ENCODE measurements at regions not wholly inside any gene's neighbourhood (a gene's known extent, or its start where the extent isn't known, plus 50 kb on each side); places are given as distances from the start of the nearest gene placed in this dataset.

DNA sequence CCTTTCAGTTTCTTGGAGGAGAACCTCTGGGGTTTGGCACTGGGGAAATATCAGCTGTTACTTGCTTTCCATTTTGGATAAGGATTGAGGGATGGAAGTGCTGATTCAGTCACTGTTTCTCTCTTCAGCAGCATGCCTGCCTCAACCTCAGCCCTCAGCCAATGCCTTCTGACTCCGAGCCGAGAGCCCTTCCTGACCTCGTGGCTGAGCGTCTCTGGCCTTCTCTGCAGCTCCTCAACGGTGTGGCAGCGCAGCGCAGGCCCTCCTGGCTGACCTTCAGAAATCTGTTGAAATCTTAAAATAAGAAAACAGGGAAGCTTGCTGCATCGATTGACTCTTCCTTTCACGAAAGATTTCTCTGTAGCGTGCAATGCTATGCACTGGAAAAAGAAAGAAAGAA is 434.3 kb upstream of the FAT1 start:
- Mint-ChIP-seq H3K36me3 (ENCODE audit: insufficient read depth) (no peaks in the 10 kb centered on the region), H3K27ac (no peak overlapping the region), H3K4me1 (ENCODE audit: low read depth in 2 of 2) (no peaks in the 10 kb centered on the region), H3K27me3 (no peaks in the 10 kb centered on the region), H3K9me3 (peaks cover 9 to 15% of the 10 kb centered on the region in 2 donors), H3K4me3 (no peak overlapping the region)
- ATAC-seq (replicated peaks) (no peak), DNase-seq (no peak)

DNA sequence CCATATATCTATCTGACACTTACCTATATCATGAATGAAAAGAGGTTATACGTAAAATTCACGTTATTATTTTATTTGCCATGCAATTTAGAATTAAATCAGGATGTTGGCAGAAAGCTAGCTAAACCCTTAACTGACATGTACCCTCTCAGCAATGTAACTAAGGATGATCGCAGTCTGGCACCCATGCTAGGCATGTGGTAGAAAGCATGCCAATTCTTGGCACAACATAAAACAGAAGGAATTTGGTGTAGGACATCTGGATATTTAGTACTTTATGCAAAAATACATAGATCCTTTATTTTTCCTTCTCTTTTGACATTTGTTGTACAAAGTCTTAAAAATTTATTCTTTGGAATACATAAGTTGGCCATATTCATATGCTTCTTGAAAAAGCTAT is 436.8 kb upstream of the FAT1 start:
- ATAC-seq (replicated peaks) (no peak), DNase-seq (no peak)
- H3K36me3 Mint-ChIP-seq (ENCODE audit: insufficient read depth) = no peaks in the 10 kb centered on the region
- H3K27ac Mint-ChIP-seq = no peak overlapping the region
- H3K27me3 Mint-ChIP-seq = no peaks in the 10 kb centered on the region
- peaks cover 7% of the 10 kb centered on the region in 2 donors for H3K9me3 Mint-ChIP-seq
- no peak overlapping the region for H3K4me3 Mint-ChIP-seq
- H3K4me1 Mint-ChIP-seq (ENCODE audit: low read depth in 2 of 2) = no peaks in the 10 kb centered on the region

DNA sequence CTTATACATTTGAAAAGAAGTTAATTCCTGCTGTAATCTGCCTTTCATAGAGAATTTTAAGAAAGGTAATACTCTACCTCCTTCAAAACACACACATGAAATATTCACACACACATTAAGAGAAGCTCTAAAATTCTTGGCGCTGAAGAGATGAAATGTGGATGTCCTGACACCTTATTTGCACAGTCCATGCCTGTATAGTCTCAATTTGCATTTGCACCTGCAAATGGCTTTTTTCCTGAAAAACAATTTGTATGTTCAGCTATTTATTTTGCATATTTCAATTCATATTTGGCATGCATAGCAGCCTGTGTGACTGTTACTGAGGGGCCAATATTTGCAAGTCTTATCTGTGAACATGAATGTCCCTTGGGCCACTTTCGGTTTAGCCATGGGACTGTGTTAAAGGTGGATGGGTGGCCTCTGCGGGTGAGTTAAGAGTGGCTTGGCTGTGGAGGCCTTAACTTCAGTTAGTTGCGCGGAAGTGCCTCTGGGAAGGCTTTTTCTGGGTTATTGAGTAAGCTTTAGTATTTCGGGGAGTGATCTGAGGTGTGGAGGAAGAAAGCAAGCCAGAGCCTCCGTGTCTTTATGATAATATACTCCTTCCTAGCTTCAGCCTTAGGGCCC is 443.3 kb upstream of the FAT1 start:
- ATAC-seq (replicated peaks) = no peak

DNA sequence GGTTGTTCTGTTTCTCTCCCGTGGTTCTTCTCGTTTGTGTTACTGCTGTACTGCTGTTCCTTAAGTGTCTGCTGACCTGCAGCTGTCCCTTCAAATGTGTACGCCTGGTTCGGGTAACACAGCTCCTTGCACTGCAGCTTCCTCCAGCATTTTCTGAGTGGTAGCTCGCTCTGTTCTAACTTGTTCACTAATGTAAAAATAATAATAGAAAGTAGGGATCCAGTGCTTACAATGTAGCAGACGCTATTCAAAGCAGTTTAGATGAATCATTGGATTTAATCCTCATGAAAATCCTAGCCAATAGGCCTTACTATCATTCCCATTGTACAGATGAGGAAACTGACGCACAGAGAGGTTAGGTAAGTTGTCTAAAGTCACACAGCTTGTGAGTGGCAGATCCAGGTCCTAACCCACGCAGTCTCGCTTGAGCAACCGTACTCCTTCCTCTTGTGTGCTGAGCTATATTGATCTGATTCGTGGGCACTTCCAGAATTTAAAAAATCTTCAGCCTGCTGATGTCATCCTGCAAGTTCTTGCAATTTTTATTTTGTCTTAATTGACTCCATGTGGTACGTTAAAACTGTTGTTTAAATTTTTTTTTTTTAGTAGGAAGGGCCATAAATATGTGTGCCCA is 448.2 kb upstream of the FAT1 start:
- H3K4me1 Mint-ChIP-seq (ENCODE audit: low read depth in 2 of 2) = no peaks in the 10 kb centered on the region
- H3K27ac Mint-ChIP-seq = no peak overlapping the region
- ATAC-seq (replicated peaks) (no peak), DNase-seq (no peak)
- H3K9me3 Mint-ChIP-seq = peaks cover 10 to 36% of the 10 kb centered on the region in 2 donors
- H3K36me3 Mint-ChIP-seq (ENCODE audit: insufficient read depth) = peaks cover 6% of the 10 kb centered on the region
- H3K4me3 Mint-ChIP-seq = no peak overlapping the region
- no peaks in the 10 kb centered on the region for H3K27me3 Mint-ChIP-seq

More for the DNA sequence above, 443.3 kb upstream of the FAT1 start:
- Mint-ChIP-seq H3K9me3 (peaks cover 10 to 11% of the 10 kb centered on the region in 2 donors), H3K4me1 (ENCODE audit: low read depth in 2 of 2) (no peaks in the 10 kb centered on the region), H3K27ac (no peak overlapping the region), H3K36me3 (ENCODE audit: insufficient read depth) (peaks cover 4% of the 10 kb centered on the region), H3K27me3 (no peaks in the 10 kb centered on the region), H3K4me3 (no peak overlapping the region)
- DNase-seq = no peak

DNA sequence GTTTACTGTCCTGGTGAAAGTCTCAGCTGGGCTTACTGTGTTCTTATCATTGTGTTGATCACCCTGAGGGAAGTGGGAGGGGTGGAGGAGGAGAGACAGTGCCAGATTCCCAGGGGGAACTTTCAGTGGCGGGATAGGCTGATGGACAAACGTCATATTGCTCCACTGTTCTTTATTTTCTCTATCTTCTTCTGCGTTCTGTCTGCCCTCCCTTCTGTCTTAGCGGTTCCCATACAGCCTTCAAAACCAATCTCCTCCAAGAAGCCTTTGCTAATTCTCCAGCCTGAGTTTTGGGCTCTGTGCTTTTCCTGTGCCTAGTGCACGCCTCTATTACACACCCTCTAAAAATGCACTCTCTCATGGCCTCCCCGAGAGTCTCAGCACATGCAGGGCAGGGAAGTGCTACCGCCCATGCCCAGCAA is 448.7 kb upstream of the FAT1 start:
- Mint-ChIP-seq H3K27ac (no peak overlapping the region), H3K4me3 (no peak overlapping the region), H3K9me3 (peaks cover 10 to 36% of the 10 kb centered on the region in 2 donors), H3K36me3 (ENCODE audit: insufficient read depth) (peaks cover 6% of the 10 kb centered on the region), H3K4me1 (ENCODE audit: low read depth in 2 of 2) (no peaks in the 10 kb centered on the region), H3K27me3 (no peaks in the 10 kb centered on the region)
- ATAC-seq (replicated peaks) = no peak
- DNase-seq = no peak

GRCh38 chr4:187174749-187175148 is 451.1 kb upstream of the FAT1 start:
- Mint-ChIP-seq H3K36me3 (ENCODE audit: insufficient read depth) (peaks cover 6% of the 10 kb centered on the region), H3K4me1 (ENCODE audit: low read depth in 2 of 2) (no peaks in the 10 kb centered on the region), H3K27ac (no peak overlapping the region), H3K27me3 (no peaks in the 10 kb centered on the region), H3K9me3 (peaks cover 9 to 36% of the 10 kb centered on the region in 2 donors), H3K4me3 (no peak overlapping the region)
- ATAC-seq (replicated peaks) = no peak
- no peak for DNase-seq

DNA sequence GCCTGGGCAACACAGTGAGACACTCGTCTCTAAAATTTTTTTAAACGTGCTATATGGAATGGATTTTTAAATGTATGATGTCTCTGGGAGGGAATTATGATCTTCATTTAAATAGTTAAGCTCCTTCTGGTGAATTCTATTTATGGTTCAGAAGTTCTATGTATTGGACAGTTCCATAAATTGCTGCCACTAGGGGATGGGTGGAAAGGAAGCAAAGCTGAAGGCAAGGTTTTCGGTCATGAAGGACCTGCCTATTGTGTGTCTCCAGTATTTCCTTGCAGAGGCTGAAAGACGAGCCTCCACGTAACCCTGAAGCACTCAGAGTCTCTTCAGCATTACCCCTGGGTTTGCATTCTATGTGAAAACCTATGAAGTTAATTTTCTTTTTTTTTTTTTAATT is 451.5 kb upstream of the FAT1 start:
- H3K9me3 Mint-ChIP-seq = peaks cover 9 to 36% of the 10 kb centered on the region in 2 donors
- H3K36me3 Mint-ChIP-seq (ENCODE audit: insufficient read depth) = peaks cover 6% of the 10 kb centered on the region
- H3K4me3 Mint-ChIP-seq = no peak overlapping the region
- H3K27ac Mint-ChIP-seq = no peak overlapping the region
- no peak for ATAC-seq (replicated peaks)
- H3K27me3 Mint-ChIP-seq = no peaks in the 10 kb centered on the region
- no peaks in the 10 kb centered on the region for H3K4me1 Mint-ChIP-seq (ENCODE audit: low read depth in 2 of 2)
- no peak for DNase-seq

- no peak overlapping the region for H3K4me3 Mint-ChIP-seq
- ATAC-seq (replicated peaks) = no peak
- no peaks in the 10 kb centered on the region for H3K4me1 Mint-ChIP-seq (ENCODE audit: low read depth in 2 of 2)
- peaks cover 2% of the 10 kb centered on the region for H3K36me3 Mint-ChIP-seq (ENCODE audit: insufficient read depth)
- H3K9me3 Mint-ChIP-seq = peaks cover 9 to 31% of the 10 kb centered on the region in 2 donors
- H3K27me3 Mint-ChIP-seq = no peaks in the 10 kb centered on the region
- DNase-seq = no peak
- H3K27ac Mint-ChIP-seq = no peak overlapping the region
Observed at GRCh38 chr4:187176261-187176910, 452.7 kb upstream of the FAT1 start.

- Mint-ChIP-seq H3K27ac (no peak overlapping the region), H3K4me1 (ENCODE audit: low read depth in 2 of 2) (no peaks in the 10 kb centered on the region), H3K27me3 (no peaks in the 10 kb centered on the region), H3K4me3 (no peak overlapping the region), H3K9me3 (peaks cover 7 to 20% of the 10 kb centered on the region in 2 donors), H3K36me3 (ENCODE audit: insufficient read depth) (peaks cover 2% of the 10 kb centered on the region)
- DNase-seq = no peak
- ATAC-seq (replicated peaks) = no peak
Observed at GRCh38 chr4:187178084-187178483, 454.4 kb upstream of the FAT1 start.

DNA sequence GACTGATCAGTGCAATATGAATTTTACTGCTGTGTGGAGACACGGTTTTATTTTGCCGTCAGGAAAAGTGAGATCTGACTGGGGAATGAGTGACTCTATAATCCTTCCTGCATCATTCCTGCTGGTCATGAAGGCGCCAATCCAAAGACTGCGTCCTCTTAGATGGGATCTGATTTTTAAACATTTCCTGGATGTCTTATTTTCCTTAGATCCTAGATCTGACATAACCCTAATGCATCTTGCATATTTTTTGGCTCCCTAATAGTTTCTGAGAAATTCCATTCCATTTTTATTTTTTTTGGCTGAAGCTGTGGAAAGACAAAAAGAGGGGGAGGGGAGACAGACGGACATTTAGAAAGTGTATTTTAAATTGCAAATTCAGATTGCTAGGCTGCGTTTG is 454.9 kb upstream of the FAT1 start:
- no peaks in the 10 kb centered on the region for H3K27me3 Mint-ChIP-seq
- H3K4me1 Mint-ChIP-seq (ENCODE audit: low read depth in 2 of 2) = no peaks in the 10 kb centered on the region
- peaks cover 2% of the 10 kb centered on the region for H3K36me3 Mint-ChIP-seq (ENCODE audit: insufficient read depth)
- H3K27ac Mint-ChIP-seq = no peak overlapping the region
- peaks cover 7 to 20% of the 10 kb centered on the region in 2 donors for H3K9me3 Mint-ChIP-seq
- DNase-seq (no peak), ATAC-seq (replicated peaks) (no peak)
- no peak overlapping the region for H3K4me3 Mint-ChIP-seq

GRCh38 chr4:187179086-187180058 is 455.7 kb upstream of the FAT1 start:
- peaks cover 2% of the 10 kb centered on the region for H3K36me3 Mint-ChIP-seq (ENCODE audit: insufficient read depth)
- no peak overlapping the region for H3K4me3 Mint-ChIP-seq
- H3K27me3 Mint-ChIP-seq = no peaks in the 10 kb centered on the region
- H3K9me3 Mint-ChIP-seq = peaks cover 3 to 12% of the 10 kb centered on the region in 2 donors
- no peak for DNase-seq
- no peak overlapping the region for H3K27ac Mint-ChIP-seq
- no peak for ATAC-seq (replicated peaks)
- no peaks in the 10 kb centered on the region for H3K4me1 Mint-ChIP-seq (ENCODE audit: low read depth in 2 of 2)

DNA sequence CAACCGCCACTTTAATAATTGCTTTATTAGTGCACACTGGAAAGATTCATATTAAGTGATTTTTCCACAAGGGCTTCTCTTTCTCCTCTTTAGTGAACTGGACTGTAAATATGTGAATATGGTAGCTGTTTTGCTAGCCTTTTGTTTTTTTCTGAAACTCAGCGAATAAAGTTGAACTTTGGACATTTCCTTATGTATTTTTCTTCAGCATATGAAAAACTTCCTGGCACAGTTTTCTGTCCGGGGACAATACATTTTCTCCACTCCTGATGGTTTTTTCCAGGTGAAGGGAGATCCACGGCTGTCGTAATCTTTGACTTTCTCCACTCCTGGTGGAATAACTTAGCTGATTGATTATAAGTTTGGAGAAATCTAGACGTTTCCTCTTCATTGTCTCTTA is 457.4 kb upstream of the FAT1 start:
- Mint-ChIP-seq H3K27ac (no peak overlapping the region), H3K4me3 (no peak overlapping the region), H3K9me3 (peaks cover 3 to 6% of the 10 kb centered on the region in 2 donors), H3K27me3 (no peaks in the 10 kb centered on the region), H3K4me1 (ENCODE audit: low read depth in 2 of 2) (no peaks in the 10 kb centered on the region), H3K36me3 (ENCODE audit: insufficient read depth) (peaks cover 2% of the 10 kb centered on the region)
- DNase-seq (no peak), ATAC-seq (replicated peaks) (no peak)

GRCh38 chr4:187183346-187183745 is 459.7 kb upstream of the FAT1 start:
- H3K9me3 Mint-ChIP-seq = peaks cover 2 to 7% of the 10 kb centered on the region in 2 donors
- ATAC-seq (replicated peaks) = no peak
- no peaks in the 10 kb centered on the region for H3K27me3 Mint-ChIP-seq
- DNase-seq = no peak
- H3K4me3 Mint-ChIP-seq = no peak overlapping the region
- no peaks in the 10 kb centered on the region for H3K4me1 Mint-ChIP-seq (ENCODE audit: low read depth in 2 of 2)
- no peak overlapping the region for H3K27ac Mint-ChIP-seq
- H3K36me3 Mint-ChIP-seq (ENCODE audit: insufficient read depth) = no peaks in the 10 kb centered on the region
